HG03103 (cell line): ENCODE measurements at regions not wholly inside any gene's neighbourhood (a gene's known extent, or its start where the extent isn't known, plus 50 kb on each side); places are given as distances from the start of the nearest gene placed in this dataset.
A peak's percentile ranks its signal among the peaks of the same experiment; 100 is the strongest.
"Not testable (repeated sequence)": the region's sequence is repeated elsewhere in the genome, so short reads cannot be mapped to it uniquely, and the experiment has no call there.

ENCODE experiments used
- ATAC-seq: cut with Tn5 transposase; IDR thresholded peaks from one replicate; pipeline ENCODE4 v1.9.1; 2021; ENCODE audit warnings: low read depth; ENCODE audit not compliant: unreplicated experiment

- no peak for ATAC-seq
These were observed 939.0 kb downstream of the TBC1D32 start for GRCh38 chr6:120395330-120395729.

GRCh38 chr6:120392941-120393340, 941.3 kb downstream of the TBC1D32 start:
- no peak for ATAC-seq

- ATAC-seq = no peak
These were observed 949.6 kb downstream of the TBC1D32 start for GRCh38 chr6:120384671-120385070.

- no peak for ATAC-seq
These were observed 950.6 kb downstream of the TBC1D32 start for GRCh38 chr6:120383681-120384080.

GRCh38 chr6:120378582-120379220, 955.6 kb downstream of the TBC1D32 start:
- peak; percentile 87 for ATAC-seq

- no peak for ATAC-seq
These were observed 961.1 kb downstream of the TBC1D32 start for GRCh38 chr6:120373185-120373584.

GRCh38 chr6:120363429-120363828, 970.9 kb downstream of the TBC1D32 start:
- ATAC-seq = no peak

GRCh38 chr6:120358535-120358934, 975.7 kb downstream of the TBC1D32 start:
- ATAC-seq = not testable (repeated sequence)

GRCh38 chr6:120357447-120357846, 976.8 kb downstream of the TBC1D32 start:
- no peak for ATAC-seq

- ATAC-seq = no peak
These were observed 978.5 kb downstream of the TBC1D32 start for GRCh38 chr6:120355822-120356221.

- ATAC-seq = peak; percentile 58
These were observed 979.7 kb downstream of the TBC1D32 start for GRCh38 chr6:120354452-120355098.

- ATAC-seq = no peak
These were observed 981.8 kb downstream of the TBC1D32 start for GRCh38 chr6:120352491-120352890.

- no peak for ATAC-seq
These were observed 985.4 kb downstream of the TBC1D32 start for GRCh38 chr6:120348926-120349325.

- no peak for ATAC-seq
These were observed 979.0 kb upstream of the MAN1A1 start for GRCh38 chr6:120328521-120328920.

- no peak for ATAC-seq
These were observed 971.1 kb upstream of the MAN1A1 start for GRCh38 chr6:120320481-120321162.

GRCh38 chr6:120304223-120304622, 954.7 kb upstream of the MAN1A1 start:
- ATAC-seq = no peak

GRCh38 chr6:120303527-120303926, 954.0 kb upstream of the MAN1A1 start:
- ATAC-seq = no peak

GRCh38 chr6:120302041-120302440, 952.5 kb upstream of the MAN1A1 start:
- ATAC-seq = no peak

GRCh38 chr6:120290964-120291363, 941.4 kb upstream of the MAN1A1 start:
- no peak for ATAC-seq

GRCh38 chr6:120282005-120282404, 932.4 kb upstream of the MAN1A1 start:
- no peak for ATAC-seq

- no peak for ATAC-seq
These were observed 930.1 kb upstream of the MAN1A1 start for GRCh38 chr6:120279466-120280167.
